Large intestine (tissue), 3 donors: ENCODE measurements at regions not wholly inside any gene's neighbourhood (a gene's known extent, or its start where the extent isn't known, plus 50 kb on each side); places are given as distances from the start of the nearest gene placed in this dataset.
A peak's percentile ranks its signal among the peaks of the same experiment; 100 is the strongest.

Source experiments
- DNase-seq, 2 donors: peaks; one replicate each; pipeline versions ENCODE4 v3.0.0 to v3.0.0-alpha.2; 2013
- H3K27ac ChIP-seq: one replicate; pipeline ENCODE4 v1.5.1; 2013; ENCODE audit warnings: low read length
- H3K27me3 ChIP-seq: 2 replicates; pipeline ENCODE4 v1.6.1; 2013; ENCODE audit warnings: low read length; ENCODE audit not compliant: control insufficient read depth, insufficient read depth
- H3K36me3 ChIP-seq: 2 replicates; pipeline ENCODE4 v1.6.1; 2013; ENCODE audit warnings: low read length; ENCODE audit not compliant: control insufficient read depth, insufficient read depth
- H3K4me1 ChIP-seq: one replicate; pipeline ENCODE4 v1.6.1; 2013; ENCODE audit warnings: low read length; ENCODE audit not compliant: control insufficient read depth, insufficient read depth
- H3K4me3 ChIP-seq: one replicate; pipeline ENCODE4 v1.5.1; 2013; ENCODE audit warnings: low read length
- H3K9me3 ChIP-seq: one replicate; pipeline ENCODE4 v1.6.1; 2013; ENCODE audit warnings: mild to moderate bottlenecking, low read depth, low read length, moderate library complexity; ENCODE audit not compliant: control insufficient read depth
- WGBS: methylation state at CpG from one replicate; pipeline ENCODE4 v1.1.5; 2013; ENCODE audit warnings: low lambda C conversion rate; ENCODE audit not compliant: insufficient coverage; 5-methylcytosine and 5-hydroxymethylcytosine counted together

- H3K27me3 ChIP-seq = no peaks in the 10 kb centered on the region
- H3K9me3 ChIP-seq = no peaks in the 10 kb centered on the region
- no CpG with 5 or more reads among the region's 4 CpGs for WGBS
- no peaks in the 10 kb centered on the region for H3K36me3 ChIP-seq
- DNase-seq = no peak
- no peaks in the 10 kb centered on the region for H3K4me1 ChIP-seq
- no peak overlapping the region for H3K27ac ChIP-seq
- H3K4me3 ChIP-seq = no peak overlapping the region
Measured at GRCh38 chr9:81532251-81532650, 157.1 kb downstream of the TLE1 start.

GRCh38 chr9:81531511-81531910, 157.8 kb downstream of the TLE1 start:
- Histone ChIP-seq H3K9me3 (no peaks in the 10 kb centered on the region), H3K4me1 (no peaks in the 10 kb centered on the region), H3K27me3 (no peaks in the 10 kb centered on the region), H3K4me3 (no peak overlapping the region), H3K36me3 (no peaks in the 10 kb centered on the region), H3K27ac (no peak overlapping the region)
- DNase-seq = no peak
- no CpG with 5 or more reads among the region's 6 CpGs for WGBS

GRCh38 chr9:81530846-81531245, 158.5 kb downstream of the TLE1 start:
- no peaks in the 10 kb centered on the region for H3K27me3 ChIP-seq
- WGBS = 100% methylated on average over 3 of the region's 4 CpGs
- DNase-seq = no peak
- no peaks in the 10 kb centered on the region for H3K4me1 ChIP-seq
- no peak overlapping the region for H3K27ac ChIP-seq
- no peaks in the 10 kb centered on the region for H3K36me3 ChIP-seq
- no peak overlapping the region for H3K4me3 ChIP-seq
- H3K9me3 ChIP-seq = no peaks in the 10 kb centered on the region

- no peaks in the 10 kb centered on the region for H3K9me3 ChIP-seq
Measured at GRCh38 chr9:81530310-81530810, 159.0 kb downstream of the TLE1 start.

GRCh38 chr9:81529556-81530193, 159.7 kb downstream of the TLE1 start:
- H3K27me3 ChIP-seq = no peaks in the 10 kb centered on the region
- no peaks in the 10 kb centered on the region for H3K9me3 ChIP-seq
- no peaks in the 10 kb centered on the region for H3K36me3 ChIP-seq
- no peaks in the 10 kb centered on the region for H3K4me1 ChIP-seq
- no peak for DNase-seq
- no CpG with 5 or more reads among the region's 1 CpG for WGBS
- no peak overlapping the region for H3K4me3 ChIP-seq
- H3K27ac ChIP-seq = no peak overlapping the region

More at GRCh38 chr9:81530310-81530810, 159.0 kb downstream of the TLE1 start:
- H3K4me1 ChIP-seq = no peaks in the 10 kb centered on the region
- DNase-seq = no peak
- 100% methylated on average over 3 of the region's 5 CpGs for whole genome bisulfite sequencing
- H3K36me3 ChIP-seq = no peaks in the 10 kb centered on the region
- H3K4me3 ChIP-seq = no peak overlapping the region
- no peak overlapping the region for H3K27ac ChIP-seq
- no peaks in the 10 kb centered on the region for H3K27me3 ChIP-seq

- no peaks in the 10 kb centered on the region for H3K27me3 ChIP-seq
- no peak overlapping the region for H3K27ac ChIP-seq
- no peak overlapping the region for H3K4me3 ChIP-seq
- no peaks in the 10 kb centered on the region for H3K36me3 ChIP-seq
- DNase-seq = no peak
- H3K9me3 ChIP-seq = no peaks in the 10 kb centered on the region
- H3K4me1 ChIP-seq = no peaks in the 10 kb centered on the region
- WGBS = 100% methylated on average over 2 of the region's 2 CpGs
Measured at GRCh38 chr9:81526587-81526986, 162.8 kb downstream of the TLE1 start.

GRCh38 chr9:81522716-81523551, 166.4 kb downstream of the TLE1 start:
- Histone ChIP-seq H3K9me3 (no peaks in the 10 kb centered on the region), H3K27me3 (no peaks in the 10 kb centered on the region), H3K4me1 (no peaks in the 10 kb centered on the region), H3K4me3 (no peak overlapping the region), H3K27ac (peak overlapping the region; percentile 30), H3K36me3 (no peaks in the 10 kb centered on the region)
- WGBS = 83% methylated on average over 3 of the region's 8 CpGs
- peak; percentile 35 to 69 for DNase-seq

DNA sequence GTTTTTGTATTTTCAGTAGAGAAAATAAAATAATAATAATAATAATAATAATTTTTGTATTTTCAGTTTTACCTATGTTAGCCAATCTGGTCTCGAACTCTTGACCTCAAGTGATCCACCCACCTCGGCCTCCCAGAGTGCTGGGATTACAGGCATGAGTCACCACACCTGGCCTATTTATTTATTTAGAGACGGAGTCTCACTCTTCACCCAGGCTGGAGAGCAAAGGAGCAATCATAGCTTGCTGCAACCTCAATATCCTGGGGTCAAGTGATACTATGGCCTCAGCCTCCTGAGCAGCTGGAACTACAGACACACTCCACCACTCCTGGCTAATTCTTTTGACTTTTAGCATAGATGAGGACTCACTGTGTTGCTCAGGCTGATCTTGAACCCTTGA, 167.5 kb downstream of the TLE1 start:
- Histone ChIP-seq H3K4me1 (no peaks in the 10 kb centered on the region), H3K36me3 (no peaks in the 10 kb centered on the region), H3K27ac (no peak overlapping the region), H3K4me3 (no peak overlapping the region), H3K9me3 (no peaks in the 10 kb centered on the region), H3K27me3 (no peaks in the 10 kb centered on the region)
- peak in 1 of 2 donors; percentile 18 for DNase-seq
- no CpG with 5 or more reads among the region's 3 CpGs for WGBS

DNA sequence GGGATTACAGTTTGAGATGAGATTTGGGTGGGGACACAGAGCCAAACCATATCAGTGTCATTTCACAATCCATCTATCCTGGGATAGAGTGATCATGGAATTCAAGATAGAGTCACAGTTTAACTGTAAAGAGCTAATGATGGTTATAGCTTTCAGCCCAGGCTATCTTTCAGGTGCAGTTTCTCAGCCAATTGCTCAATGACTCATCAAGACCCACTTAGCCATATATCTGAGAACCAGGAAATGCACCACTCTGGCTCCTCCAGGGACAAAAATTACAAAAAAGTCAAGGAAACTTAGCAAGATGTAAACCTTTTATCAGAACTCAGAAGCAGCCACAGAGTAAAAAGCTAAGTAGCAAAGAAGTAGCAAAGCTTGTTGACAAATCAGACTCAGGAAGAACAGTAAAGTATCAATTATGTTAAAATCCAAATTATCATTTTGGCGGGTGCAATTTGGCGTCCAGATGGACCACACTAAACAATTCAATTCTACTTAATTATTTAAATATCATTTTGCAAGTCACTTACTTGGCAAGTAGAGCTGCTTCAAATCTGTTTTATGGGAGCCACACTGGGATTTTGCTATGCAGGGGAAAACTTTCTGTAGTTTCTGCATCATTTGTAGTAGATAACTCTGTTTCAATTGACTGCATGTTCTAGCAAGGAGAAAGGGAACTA, 169.4 kb downstream of the TLE1 start:
- WGBS = no CpG with 5 or more reads among the region's 2 CpGs
- DNase-seq = no peak
- Histone ChIP-seq H3K27me3 (no peaks in the 10 kb centered on the region), H3K9me3 (no peaks in the 10 kb centered on the region), H3K27ac (no peak overlapping the region), H3K4me3 (no peak overlapping the region), H3K4me1 (no peaks in the 10 kb centered on the region), H3K36me3 (no peaks in the 10 kb centered on the region)

DNA sequence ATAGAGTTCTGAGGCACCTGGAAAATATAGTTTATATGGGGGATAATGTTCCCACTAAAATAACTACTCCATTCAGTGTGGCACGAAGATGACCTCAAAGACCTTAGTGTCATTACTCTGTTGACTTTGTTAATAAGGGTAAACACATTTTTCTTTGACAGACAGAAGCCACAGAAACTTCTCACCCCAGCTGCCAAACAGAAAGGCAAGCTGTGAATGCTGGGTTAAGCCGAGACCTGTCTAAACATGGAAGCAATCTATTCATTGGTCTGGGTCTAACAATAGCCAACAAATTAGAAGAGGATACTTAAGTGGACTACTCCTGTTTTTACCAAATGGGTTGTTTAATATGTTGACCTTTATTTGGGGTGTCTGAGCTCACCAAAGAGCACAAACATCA, 171.4 kb downstream of the TLE1 start:
- H3K4me1 ChIP-seq = no peaks in the 10 kb centered on the region
- no peak for DNase-seq
- H3K27me3 ChIP-seq = no peaks in the 10 kb centered on the region
- H3K4me3 ChIP-seq = no peak overlapping the region
- H3K9me3 ChIP-seq = no peaks in the 10 kb centered on the region
- WGBS = 80% methylated on average over 1 of the region's 2 CpGs
- H3K36me3 ChIP-seq = no peaks in the 10 kb centered on the region
- no peak overlapping the region for H3K27ac ChIP-seq
